GM12875 (cell line): ENCODE measurements at regions not wholly inside any gene's neighbourhood (a gene's known extent, or its start where the extent isn't known, plus 50 kb on each side); places are given as distances from the start of the nearest gene placed in this dataset.

Experiments used
- H3K4me3 ChIP-seq: one replicate; pipeline ENCODE4 v1.5.1; 2011; ENCODE audit warnings: low read depth, low read length, control low read depth
- TF ChIP-seq, protein P1 (sequence below): IDR thresholded peaks from 2 replicates; pipeline ENCODE4 v1.5.1; 2011; ENCODE audit warnings: low read depth, mild to moderate bottlenecking, control low read depth, inconsistent platforms, low read length, moderate library complexity, borderline replicate concordance; ENCODE audit not compliant: insufficient read depth

DNA sequence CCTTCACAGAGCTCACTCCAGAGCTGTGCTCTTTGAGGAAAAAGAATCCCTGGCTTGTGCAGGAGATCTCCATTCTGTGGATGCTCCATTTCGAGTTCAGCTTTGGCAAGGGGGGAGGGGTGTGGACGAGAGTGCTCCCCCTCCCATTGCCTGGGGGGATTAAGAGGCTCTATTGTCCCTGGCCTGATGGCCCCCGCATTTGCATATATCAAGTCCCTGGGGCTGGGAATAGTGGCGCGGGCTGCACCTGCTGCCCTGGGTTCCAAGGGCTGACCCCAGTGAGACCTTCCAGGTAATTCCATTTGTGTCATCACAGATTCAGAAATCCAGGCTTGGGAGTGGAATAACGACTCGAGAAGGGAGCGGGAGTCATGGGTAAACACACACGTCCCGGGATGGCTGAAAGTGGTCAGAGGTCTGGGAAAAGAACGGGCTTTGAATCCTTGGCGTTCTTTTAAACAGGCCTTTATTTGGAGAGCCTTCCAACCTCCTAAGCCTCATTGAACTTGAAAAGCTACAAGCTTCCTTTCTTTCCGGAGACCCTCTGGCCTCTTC is 479.3 kb downstream of the HS3ST3B1 start:
- no peak overlapping the region for H3K4me3 ChIP-seq
- TF ChIP-seq, protein P1, sequence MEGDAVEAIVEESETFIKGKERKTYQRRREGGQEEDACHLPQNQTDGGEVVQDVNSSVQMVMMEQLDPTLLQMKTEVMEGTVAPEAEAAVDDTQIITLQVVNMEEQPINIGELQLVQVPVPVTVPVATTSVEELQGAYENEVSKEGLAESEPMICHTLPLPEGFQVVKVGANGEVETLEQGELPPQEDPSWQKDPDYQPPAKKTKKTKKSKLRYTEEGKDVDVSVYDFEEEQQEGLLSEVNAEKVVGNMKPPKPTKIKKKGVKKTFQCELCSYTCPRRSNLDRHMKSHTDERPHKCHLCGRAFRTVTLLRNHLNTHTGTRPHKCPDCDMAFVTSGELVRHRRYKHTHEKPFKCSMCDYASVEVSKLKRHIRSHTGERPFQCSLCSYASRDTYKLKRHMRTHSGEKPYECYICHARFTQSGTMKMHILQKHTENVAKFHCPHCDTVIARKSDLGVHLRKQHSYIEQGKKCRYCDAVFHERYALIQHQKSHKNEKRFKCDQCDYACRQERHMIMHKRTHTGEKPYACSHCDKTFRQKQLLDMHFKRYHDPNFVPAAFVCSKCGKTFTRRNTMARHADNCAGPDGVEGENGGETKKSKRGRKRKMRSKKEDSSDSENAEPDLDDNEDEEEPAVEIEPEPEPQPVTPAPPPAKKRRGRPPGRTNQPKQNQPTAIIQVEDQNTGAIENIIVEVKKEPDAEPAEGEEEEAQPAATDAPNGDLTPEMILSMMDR = no peak

DNA sequence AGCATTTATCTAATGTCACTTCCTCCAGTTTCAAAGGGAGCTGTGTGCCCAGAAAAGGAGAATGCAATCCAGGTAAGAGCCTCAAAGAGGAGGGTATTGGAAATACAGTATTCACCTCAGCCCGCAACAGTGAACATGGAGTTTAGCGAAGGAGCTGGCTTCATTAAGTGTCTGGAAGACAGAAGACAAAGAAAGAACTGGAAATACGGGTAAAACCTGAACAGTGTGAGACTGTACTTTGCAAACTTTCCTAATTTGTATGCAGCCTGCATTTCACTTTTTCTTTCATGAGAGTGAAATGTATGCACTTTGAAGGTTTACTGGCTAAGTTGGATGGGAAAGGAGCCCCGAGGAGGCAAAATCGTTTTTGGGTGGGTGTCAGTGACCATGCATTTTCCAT is 478.4 kb downstream of the HS3ST3B1 start:
- H3K4me3 ChIP-seq = no peak overlapping the region
- TF ChIP-seq, protein P1 = no peak

DNA sequence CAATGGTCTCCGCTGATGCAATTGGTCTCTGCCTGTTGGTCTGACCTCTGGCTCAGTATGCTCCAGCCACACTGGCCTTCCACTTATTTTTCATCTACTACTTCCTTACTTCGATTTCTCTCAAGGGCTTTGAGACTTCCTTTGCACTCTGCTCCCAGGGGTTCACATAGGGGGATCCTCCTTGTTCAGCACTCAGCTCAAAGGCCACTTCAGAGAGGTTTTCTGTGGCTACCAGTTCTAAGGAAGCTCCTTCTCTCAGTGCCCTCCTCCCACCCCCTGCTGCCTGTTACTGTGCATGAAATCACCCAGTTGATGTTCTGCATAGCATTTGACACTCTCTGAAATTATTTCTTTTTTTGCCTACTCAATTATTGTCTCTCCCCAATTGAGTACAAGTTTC is 476.4 kb downstream of the HS3ST3B1 start:
- no peak overlapping the region for H3K4me3 ChIP-seq
- TF ChIP-seq, protein P1 = no peak

GRCh38 chr17:14776791-14777190 is 475.9 kb downstream of the HS3ST3B1 start:
- no peak overlapping the region for H3K4me3 ChIP-seq
- TF ChIP-seq, protein P1 = no peak

DNA sequence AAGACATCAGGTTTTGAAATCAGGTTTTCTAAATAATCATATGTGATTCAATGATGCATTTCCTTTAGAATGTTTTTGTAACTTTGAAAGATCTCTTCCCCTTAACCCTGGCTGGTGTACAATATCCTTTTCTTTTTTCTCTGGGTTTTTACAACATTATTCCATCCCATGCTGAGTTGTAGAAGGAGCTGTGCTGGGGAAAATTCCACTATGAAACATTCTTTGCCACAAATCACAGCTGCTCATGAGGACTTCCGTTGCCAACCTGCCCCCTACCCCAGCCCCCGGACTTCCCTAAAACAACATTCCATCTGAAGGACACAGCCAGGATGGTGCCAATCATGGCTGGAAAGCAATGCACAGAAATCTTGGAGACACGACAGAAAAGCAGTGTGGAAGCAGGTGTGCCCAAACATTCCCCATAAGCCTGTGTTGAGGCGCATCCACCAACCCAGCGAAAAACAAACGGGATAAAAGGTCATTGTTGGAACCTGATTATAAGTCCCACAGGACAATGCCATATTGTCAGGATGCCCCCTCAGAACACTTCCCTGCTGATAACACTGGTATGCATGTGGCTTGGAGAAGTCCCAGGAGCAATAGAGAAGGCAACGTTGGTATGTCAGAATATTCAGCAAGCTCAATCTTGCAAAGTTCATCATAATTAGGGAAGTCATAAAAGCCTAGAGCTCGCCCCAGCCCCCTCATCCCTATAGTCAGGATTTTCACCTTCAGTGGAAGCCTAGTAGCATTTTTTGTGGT is 475.0 kb downstream of the HS3ST3B1 start:
- no peak overlapping the region for H3K4me3 ChIP-seq
- TF ChIP-seq, protein P1 = no peak

GRCh38 chr17:14774774-14775173 is 473.9 kb downstream of the HS3ST3B1 start:
- no peak overlapping the region for H3K4me3 ChIP-seq
- TF ChIP-seq, protein P1 = no peak

- H3K4me3 ChIP-seq = no peak overlapping the region
- TF ChIP-seq, protein P1 = no peak
These were observed 471.9 kb downstream of the HS3ST3B1 start for GRCh38 chr17:14772776-14773175.
